Ishikawa (cell line): ENCODE measurements at regions not wholly inside any gene's neighbourhood (a gene's known extent, or its start where the extent isn't known, plus 50 kb on each side); places are given as distances from the start of the nearest gene placed in this dataset.

Source experiments
- CEBPB ChIP-seq: IDR thresholded peaks from 2 replicates; pipeline ENCODE4 v1.6.1; 2012
- CREB1 ChIP-seq: IDR thresholded peaks from 2 replicates; pipeline ENCODE4 v1.6.1; 2012; ENCODE audit warnings: low read depth
- EP300 ChIP-seq: IDR thresholded peaks from 2 replicates; pipeline ENCODE4 v1.6.1; 2012; ENCODE audit warnings: borderline replicate concordance
- RAD21 ChIP-seq: IDR thresholded peaks from 2 replicates; pipeline ENCODE4 v1.6.1; 2012; ENCODE audit warnings: low read depth
- TAF1 ChIP-seq: IDR thresholded peaks from 2 replicates; pipeline ENCODE4 v1.6.1; 2012; ENCODE audit warnings: low read depth, mild to moderate bottlenecking
- ZBTB7A ChIP-seq: IDR thresholded peaks from 2 replicates; pipeline ENCODE4 v1.6.1; 2012; ENCODE audit warnings: low read depth
- TF ChIP-seq, protein P1 (sequence below): IDR thresholded peaks from 2 replicates; pipeline ENCODE4 v1.6.1; 2012; ENCODE audit warnings: low read depth, mild to moderate bottlenecking

DNA sequence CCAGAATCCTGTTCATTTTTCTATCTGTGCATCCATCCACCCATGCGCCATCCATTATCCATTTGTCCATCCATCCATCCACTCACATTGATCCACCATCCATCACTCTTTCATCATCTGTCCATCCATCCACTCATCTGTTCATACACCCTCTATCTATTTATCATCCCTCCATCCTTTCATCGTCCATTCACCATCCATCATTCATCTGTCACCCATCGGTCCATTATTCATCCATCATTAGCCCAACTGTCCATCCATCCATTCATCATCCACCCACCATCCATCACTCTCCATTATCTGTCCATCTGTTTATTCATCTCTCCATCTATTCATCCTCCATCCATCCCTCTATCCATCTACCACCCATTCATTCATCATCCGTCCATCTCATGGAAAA lies 125.7 kb upstream of the TMPRSS2 start:
- TF ChIP-seq CREB1 (no peak), TAF1 (no peak), ZBTB7A (no peak), RAD21 (no peak), EP300 (no peak), CEBPB (no peak)
- TF ChIP-seq, protein P1, sequence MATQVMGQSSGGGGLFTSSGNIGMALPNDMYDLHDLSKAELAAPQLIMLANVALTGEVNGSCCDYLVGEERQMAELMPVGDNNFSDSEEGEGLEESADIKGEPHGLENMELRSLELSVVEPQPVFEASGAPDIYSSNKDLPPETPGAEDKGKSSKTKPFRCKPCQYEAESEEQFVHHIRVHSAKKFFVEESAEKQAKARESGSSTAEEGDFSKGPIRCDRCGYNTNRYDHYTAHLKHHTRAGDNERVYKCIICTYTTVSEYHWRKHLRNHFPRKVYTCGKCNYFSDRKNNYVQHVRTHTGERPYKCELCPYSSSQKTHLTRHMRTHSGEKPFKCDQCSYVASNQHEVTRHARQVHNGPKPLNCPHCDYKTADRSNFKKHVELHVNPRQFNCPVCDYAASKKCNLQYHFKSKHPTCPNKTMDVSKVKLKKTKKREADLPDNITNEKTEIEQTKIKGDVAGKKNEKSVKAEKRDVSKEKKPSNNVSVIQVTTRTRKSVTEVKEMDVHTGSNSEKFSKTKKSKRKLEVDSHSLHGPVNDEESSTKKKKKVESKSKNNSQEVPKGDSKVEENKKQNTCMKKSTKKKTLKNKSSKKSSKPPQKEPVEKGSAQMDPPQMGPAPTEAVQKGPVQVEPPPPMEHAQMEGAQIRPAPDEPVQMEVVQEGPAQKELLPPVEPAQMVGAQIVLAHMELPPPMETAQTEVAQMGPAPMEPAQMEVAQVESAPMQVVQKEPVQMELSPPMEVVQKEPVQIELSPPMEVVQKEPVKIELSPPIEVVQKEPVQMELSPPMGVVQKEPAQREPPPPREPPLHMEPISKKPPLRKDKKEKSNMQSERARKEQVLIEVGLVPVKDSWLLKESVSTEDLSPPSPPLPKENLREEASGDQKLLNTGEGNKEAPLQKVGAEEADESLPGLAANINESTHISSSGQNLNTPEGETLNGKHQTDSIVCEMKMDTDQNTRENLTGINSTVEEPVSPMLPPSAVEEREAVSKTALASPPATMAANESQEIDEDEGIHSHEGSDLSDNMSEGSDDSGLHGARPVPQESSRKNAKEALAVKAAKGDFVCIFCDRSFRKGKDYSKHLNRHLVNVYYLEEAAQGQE: no peak
